ENCODE measurements at regions not wholly inside any gene's neighbourhood (a gene's known extent, or its start where the extent isn't known, plus 50 kb on each side); places are given as distances from the start of the nearest gene placed in this dataset.
"Not testable (repeated sequence)": the region's sequence is repeated elsewhere in the genome, so short reads cannot be mapped to it uniquely, and the experiment has no call there.

GRCh38 chr2:132268284-132268976 is 106.7 kb upstream of the ANKRD30BL start:
- not testable (repeated sequence) for H3K36me3 Mint-ChIP-seq (ENCODE audit: low read depth); DNase-seq (ENCODE audit: low spot score); H3K27ac Mint-ChIP-seq (ENCODE audit: unreplicated experiment); H3K9me3 Mint-ChIP-seq (ENCODE audit: low read depth); H3K4me3 Mint-ChIP-seq (ENCODE audit: unreplicated experiment); H3K4me1 Mint-ChIP-seq (ENCODE audit: low read depth); H3K27me3 Mint-ChIP-seq (ENCODE audit: low read depth)
- TF ChIP-seq CTCF (IDR thresholded peaks at IDR 0.05), result peak; percentile 82

GRCh38 chr2:132268977-132269523 is 107.3 kb upstream of the ANKRD30BL start:
- H3K4me3 Mint-ChIP-seq (ENCODE audit: unreplicated experiment), result no peak overlapping the region
- no peak overlapping the region for H3K27ac Mint-ChIP-seq (ENCODE audit: unreplicated experiment)
- peaks cover 3% of the 10 kb centered on the region for H3K4me1 Mint-ChIP-seq (ENCODE audit: low read depth)

GRCh38 chr2:132270255-132270654 is 108.5 kb upstream of the ANKRD30BL start:
- no peaks in the 10 kb centered on the region for H3K9me3 Mint-ChIP-seq (ENCODE audit: low read depth)
- H3K27ac Mint-ChIP-seq (ENCODE audit: unreplicated experiment), result no peak overlapping the region
- no peaks in the 10 kb centered on the region for H3K27me3 Mint-ChIP-seq (ENCODE audit: low read depth)
- no peak overlapping the region for H3K4me3 Mint-ChIP-seq (ENCODE audit: unreplicated experiment)
- TF ChIP-seq CTCF (IDR thresholded peaks at IDR 0.05), result no peak
- H3K4me1 Mint-ChIP-seq (ENCODE audit: low read depth), result peaks cover 3% of the 10 kb centered on the region
- no peaks in the 10 kb centered on the region for H3K36me3 Mint-ChIP-seq (ENCODE audit: low read depth)
- DNase-seq (ENCODE audit: low spot score), result no peak

More at GRCh38 chr2:132268977-132269523, 107.3 kb upstream of the ANKRD30BL start:
- Mint-ChIP-seq H3K27me3 (ENCODE audit: low read depth) (peaks cover 2% of the 10 kb centered on the region), H3K36me3 (ENCODE audit: low read depth) (no peaks in the 10 kb centered on the region), H3K9me3 (ENCODE audit: low read depth) (no peaks in the 10 kb centered on the region)
- DNase-seq (ENCODE audit: low spot score), result no peak
- TF ChIP-seq CTCF (IDR thresholded peaks at IDR 0.05), result no peak

GRCh38 chr2:132270981-132271546 is 109.3 kb upstream of the ANKRD30BL start:
- Mint-ChIP-seq H3K9me3 (ENCODE audit: low read depth) (no peaks in the 10 kb centered on the region), H3K4me3 (ENCODE audit: unreplicated experiment) (no peak overlapping the region), H3K36me3 (ENCODE audit: low read depth) (no peaks in the 10 kb centered on the region), H3K27ac (ENCODE audit: unreplicated experiment) (no peak overlapping the region), H3K27me3 (ENCODE audit: low read depth) (no peaks in the 10 kb centered on the region), H3K4me1 (ENCODE audit: low read depth) (peaks cover 3% of the 10 kb centered on the region)
- no peak for TF ChIP-seq CTCF (IDR thresholded peaks at IDR 0.05)
- DNase-seq (ENCODE audit: low spot score), result no peak

- H3K4me3 Mint-ChIP-seq (ENCODE audit: unreplicated experiment); H3K36me3 Mint-ChIP-seq (ENCODE audit: low read depth); H3K27ac Mint-ChIP-seq (ENCODE audit: unreplicated experiment); H3K9me3 Mint-ChIP-seq (ENCODE audit: low read depth); H3K27me3 Mint-ChIP-seq (ENCODE audit: low read depth); DNase-seq (ENCODE audit: low spot score); H3K4me1 Mint-ChIP-seq (ENCODE audit: low read depth): not testable (repeated sequence)
Measured at GRCh38 chr2:132271794-132272193, 110.0 kb upstream of the ANKRD30BL start.

Measured in chondrocyte (in vitro differentiated cells).